GM10248 (cell line): ENCODE measurements at regions not wholly inside any gene's neighbourhood (a gene's known extent, or its start where the extent isn't known, plus 50 kb on each side); places are given as distances from the start of the nearest gene placed in this dataset.
A peak's percentile ranks its signal among the peaks of the same experiment; 100 is the strongest.

ENCODE experiments used
- CTCF ChIA-PET: fragments of 300-600 bp; sonication (Branson Sonifier 250); formaldehyde crosslinking; extraction: SDS; loops from one replicate; lab custom pipeline; 2021; ENCODE audit warnings: antibody characterized with exemption; lab: Yijun Ruan, JAX
- POLR2A ChIA-PET: fragments of 350-650 bp; sonication (Branson Sonifier 250); formaldehyde crosslinking; extraction: SDS; loops from one replicate; lab custom pipeline; 2020; ENCODE audit warnings: antibody characterized with exemption; lab: Yijun Ruan, JAX
- DNase-seq: peaks from one replicate; pipeline ENCODE4 v3.0.0; 2012; ENCODE audit errors: extremely low spot score
- TF ChIP-seq, protein P1 (sequence below): IDR thresholded peaks from 2 replicates; pipeline ENCODE4 v1.5.1; 2012; ENCODE audit warnings: mild to moderate bottlenecking, low read depth; ENCODE audit errors: extremely low read depth, missing control alignments, control extremely low read depth

DNA sequence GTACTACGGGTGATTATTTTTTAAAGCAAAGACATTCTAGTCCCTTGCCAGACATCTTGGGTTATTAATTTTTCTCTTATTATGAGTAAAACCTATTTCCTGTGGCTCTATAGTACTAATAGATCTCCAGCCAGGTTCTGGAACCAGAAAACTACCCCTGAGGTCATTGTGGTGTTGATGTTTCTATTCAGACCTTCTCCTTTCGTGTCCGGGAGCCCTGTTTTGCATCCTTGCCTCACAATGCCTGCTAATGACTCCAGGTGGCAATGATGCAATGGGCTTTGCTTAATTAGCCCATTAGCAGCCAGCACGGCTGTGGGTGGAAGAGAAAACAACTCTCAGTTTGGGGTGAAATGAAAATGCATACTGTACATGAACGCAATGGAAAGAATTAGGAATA, 62.9 kb upstream of the ARG1 start:
- ChIA-PET CTCF (no interaction called here), POLR2A (no interaction called here)
- TF ChIP-seq, protein P1, sequence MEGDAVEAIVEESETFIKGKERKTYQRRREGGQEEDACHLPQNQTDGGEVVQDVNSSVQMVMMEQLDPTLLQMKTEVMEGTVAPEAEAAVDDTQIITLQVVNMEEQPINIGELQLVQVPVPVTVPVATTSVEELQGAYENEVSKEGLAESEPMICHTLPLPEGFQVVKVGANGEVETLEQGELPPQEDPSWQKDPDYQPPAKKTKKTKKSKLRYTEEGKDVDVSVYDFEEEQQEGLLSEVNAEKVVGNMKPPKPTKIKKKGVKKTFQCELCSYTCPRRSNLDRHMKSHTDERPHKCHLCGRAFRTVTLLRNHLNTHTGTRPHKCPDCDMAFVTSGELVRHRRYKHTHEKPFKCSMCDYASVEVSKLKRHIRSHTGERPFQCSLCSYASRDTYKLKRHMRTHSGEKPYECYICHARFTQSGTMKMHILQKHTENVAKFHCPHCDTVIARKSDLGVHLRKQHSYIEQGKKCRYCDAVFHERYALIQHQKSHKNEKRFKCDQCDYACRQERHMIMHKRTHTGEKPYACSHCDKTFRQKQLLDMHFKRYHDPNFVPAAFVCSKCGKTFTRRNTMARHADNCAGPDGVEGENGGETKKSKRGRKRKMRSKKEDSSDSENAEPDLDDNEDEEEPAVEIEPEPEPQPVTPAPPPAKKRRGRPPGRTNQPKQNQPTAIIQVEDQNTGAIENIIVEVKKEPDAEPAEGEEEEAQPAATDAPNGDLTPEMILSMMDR = no peak
- DNase-seq = no peak

DNA sequence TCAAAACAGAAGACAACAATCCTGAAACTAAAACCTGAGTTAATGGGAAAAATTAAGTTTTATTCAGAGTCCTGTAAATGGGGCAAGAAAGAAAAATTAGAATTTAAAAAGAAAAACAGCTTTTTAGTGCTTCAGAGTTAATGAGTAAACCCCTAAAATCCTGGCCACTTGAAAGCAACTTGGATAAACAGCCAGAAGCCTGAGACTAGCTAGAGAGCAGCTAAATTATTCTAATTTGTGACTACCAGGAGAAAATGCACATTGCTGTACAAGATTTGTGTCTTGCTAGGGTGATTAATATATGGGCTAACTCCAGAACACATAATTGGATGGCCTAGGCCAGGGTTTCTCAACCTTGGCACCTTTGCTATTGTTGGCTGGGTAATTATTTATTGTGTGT, 62.4 kb upstream of the ARG1 start:
- CTCF ChIA-PET = no interaction called here
- no peak for DNase-seq

DNA sequence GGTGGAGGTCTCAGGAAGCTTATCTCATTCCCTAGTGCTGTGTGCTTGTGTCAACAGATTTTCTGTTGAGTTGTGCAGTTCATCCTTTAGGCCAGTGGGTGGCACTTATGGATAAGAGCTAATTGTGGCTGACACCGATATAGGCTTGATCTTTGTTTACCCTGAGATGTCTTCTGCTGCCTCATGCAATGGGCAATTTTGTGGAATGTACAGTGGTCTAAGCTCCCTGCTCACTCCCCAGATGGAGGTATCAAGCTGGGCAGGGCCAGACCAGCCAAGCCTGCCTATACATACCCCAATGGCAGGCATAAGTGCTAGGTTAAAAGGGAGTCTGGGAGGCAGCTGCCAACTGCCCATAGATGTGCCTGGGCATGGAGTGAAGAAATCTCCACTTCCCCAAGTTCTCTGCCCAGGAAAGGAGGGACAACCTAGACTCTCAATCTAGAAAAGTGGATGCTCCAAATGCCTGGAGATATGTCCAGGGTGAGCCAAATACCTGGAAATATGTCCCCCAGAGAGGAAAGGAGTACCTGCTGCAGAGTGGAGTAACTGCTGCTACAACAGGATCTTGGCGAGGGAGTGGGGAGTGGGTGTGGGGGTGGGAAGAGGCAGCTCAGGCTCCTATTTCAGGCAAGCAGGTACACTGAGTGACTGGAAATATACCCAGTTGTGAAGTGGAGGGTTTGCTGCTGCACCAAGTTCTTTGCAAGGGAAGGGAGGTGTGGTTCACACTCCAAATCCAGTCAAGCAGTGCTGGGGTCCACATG, 53.2 kb upstream of the ARG1 start:
- DNase-seq = peak; percentile 29
- TF ChIP-seq, protein P1 = peak; percentile 68
- CTCF ChIA-PET = interaction anchor here (0.9 to 3.0 kb wide), 21 partner anchors 12 to 634 kb away, joined by 3 to 42 read pairs (median 4); partner anchors contain the start of gene MED23
- POLR2A ChIA-PET = no interaction called here

More for the DNA sequence above, 62.4 kb upstream of the ARG1 start:
- TF ChIP-seq, protein P1 = no peak
- POLR2A ChIA-PET = no interaction called here
